Stimulated activated naive CD8-positive, alpha-beta T cell treated with anti-CD3 and anti-CD28 coated beads, Interleukin-15, Interleukin-2, amounts not matched to agents 100 ng/mL and 50 ng/mL, for 24 hours (primary cell): ENCODE measurements at regions not wholly inside any gene's neighbourhood (a gene's known extent, or its start where the extent isn't known, plus 50 kb on each side); places are given as distances from the start of the nearest gene placed in this dataset.

ENCODE experiments used
- H3K27ac Mint-ChIP-seq: one replicate; pipeline ENCODE4 v1.8.0; 2021; ENCODE audit warnings: mild to moderate bottlenecking, mixed read lengths
- H3K27me3 Mint-ChIP-seq: one replicate; pipeline ENCODE4 v1.8.0; 2021; ENCODE audit warnings: mixed read lengths
- H3K36me3 Mint-ChIP-seq: one replicate; pipeline ENCODE4 v1.8.0; 2021; ENCODE audit warnings: low read depth, mixed read lengths
- H3K4me1 Mint-ChIP-seq: one replicate; pipeline ENCODE4 v1.8.0; 2021; ENCODE audit warnings: low read depth, mixed read lengths
- H3K4me3 Mint-ChIP-seq: one replicate; pipeline ENCODE4 v1.8.0; 2021; ENCODE audit warnings: mild to moderate bottlenecking, mixed read lengths
- H3K9me3 Mint-ChIP-seq: one replicate; pipeline ENCODE4 v1.8.0; 2021; ENCODE audit warnings: mixed read lengths

DNA sequence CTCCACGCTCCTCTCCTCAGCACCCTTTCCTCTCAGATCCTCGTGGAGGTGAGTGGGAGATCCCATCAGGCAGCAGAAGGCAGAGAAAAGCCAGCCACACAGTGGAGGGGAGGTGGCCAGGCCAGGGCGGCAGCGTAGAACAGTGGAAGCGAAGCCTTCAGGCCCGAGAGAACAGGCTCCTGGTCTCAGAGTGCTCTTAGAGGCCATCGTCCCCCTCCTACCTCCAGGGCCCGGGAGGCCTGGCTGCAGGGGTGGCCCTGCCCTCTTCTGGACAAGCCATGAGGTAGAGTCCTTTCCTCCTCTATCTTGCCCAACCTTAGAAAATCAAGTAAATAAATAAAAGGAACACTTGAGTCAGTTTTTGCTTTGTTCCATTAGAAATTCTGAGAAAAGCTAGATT, 202.0 kb downstream of the KATNAL1 start:
- Mint-ChIP-seq H3K27me3 (no peaks in the 10 kb centered on the region), H3K27ac (no peak overlapping the region), H3K4me3 (no peak overlapping the region), H3K9me3 (no peaks in the 10 kb centered on the region), H3K36me3 (no peaks in the 10 kb centered on the region), H3K4me1 (no peaks in the 10 kb centered on the region)

DNA sequence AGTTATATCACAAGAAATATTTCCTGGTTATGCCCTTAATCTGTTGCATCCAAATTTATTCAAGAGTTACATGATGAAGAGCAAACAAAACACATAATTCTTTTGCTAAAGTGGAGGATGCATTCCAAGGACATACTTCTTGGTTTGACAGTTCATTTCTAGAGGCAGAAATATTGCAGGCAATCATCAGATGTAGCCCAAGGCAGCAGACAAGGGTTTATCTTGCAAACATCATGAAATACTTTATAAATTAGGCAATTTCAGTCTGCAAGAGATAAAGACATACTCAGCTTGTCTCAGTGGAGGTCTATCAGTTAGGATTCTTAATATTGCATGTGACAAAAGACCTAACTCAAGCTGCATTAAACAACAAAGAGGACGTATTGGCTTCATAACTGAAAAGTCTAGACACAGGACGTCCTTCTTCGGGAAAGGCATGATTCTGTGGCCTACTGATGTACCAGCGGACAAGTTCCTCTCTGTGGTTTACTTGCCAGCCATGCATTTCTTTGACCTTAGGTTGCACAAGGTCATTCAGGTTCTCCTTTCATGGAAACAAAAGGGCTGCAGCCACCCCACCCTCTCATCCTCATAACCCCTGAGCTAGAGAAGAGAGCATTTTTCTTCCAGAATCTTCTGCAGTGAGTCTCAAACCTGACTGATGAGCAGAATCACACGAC, 204.1 kb downstream of the KATNAL1 start:
- Mint-ChIP-seq H3K27ac (no peak overlapping the region), H3K4me1 (no peaks in the 10 kb centered on the region), H3K4me3 (no peak overlapping the region), H3K27me3 (no peaks in the 10 kb centered on the region), H3K36me3 (no peaks in the 10 kb centered on the region), H3K9me3 (no peaks in the 10 kb centered on the region)

DNA sequence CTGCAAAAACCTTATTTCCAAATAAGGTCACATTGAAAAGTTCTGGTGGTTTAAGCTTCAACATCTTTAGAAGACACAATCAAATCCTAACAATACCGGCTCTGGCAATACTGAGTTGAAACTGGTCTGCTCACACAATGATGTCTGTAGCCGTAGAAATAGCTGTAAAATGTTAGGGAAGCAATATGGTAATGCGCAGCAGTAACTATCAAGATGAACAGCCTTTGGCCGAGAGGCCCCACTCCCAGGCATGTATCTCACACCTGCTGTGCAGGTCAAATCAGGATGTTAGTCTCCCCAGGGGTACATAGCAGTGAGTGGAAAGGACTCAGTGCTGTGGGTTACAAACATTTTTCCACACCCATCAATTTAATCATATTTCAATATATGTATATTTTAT, 207.1 kb downstream of the KATNAL1 start:
- H3K27me3 Mint-ChIP-seq, result no peaks in the 10 kb centered on the region
- no peaks in the 10 kb centered on the region for H3K9me3 Mint-ChIP-seq
- no peaks in the 10 kb centered on the region for H3K36me3 Mint-ChIP-seq
- H3K4me3 Mint-ChIP-seq, result no peak overlapping the region
- H3K27ac Mint-ChIP-seq, result no peak overlapping the region
- no peaks in the 10 kb centered on the region for H3K4me1 Mint-ChIP-seq

DNA sequence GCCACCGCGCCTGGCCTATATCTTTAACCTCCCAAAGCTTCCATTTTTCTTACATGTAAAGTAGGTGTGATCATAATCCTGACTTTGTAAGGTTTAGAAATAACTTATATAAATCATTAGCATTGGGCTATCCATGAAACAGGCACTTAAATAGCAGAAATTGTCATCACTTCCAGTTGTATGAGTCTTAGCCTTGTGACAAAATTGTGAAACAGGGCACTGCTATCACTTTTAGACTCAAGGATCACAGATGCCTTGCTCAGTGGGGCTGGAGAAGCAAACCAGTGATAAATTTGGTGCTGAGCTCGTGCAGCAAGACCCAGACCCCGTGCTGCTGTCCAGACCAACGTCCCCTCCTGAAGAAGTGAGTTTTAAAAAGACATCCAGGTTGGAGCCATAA, 209.7 kb downstream of the KATNAL1 start:
- Mint-ChIP-seq H3K36me3 (no peaks in the 10 kb centered on the region), H3K27me3 (no peaks in the 10 kb centered on the region), H3K4me3 (no peak overlapping the region), H3K4me1 (no peaks in the 10 kb centered on the region), H3K9me3 (no peaks in the 10 kb centered on the region), H3K27ac (no peak overlapping the region)

DNA sequence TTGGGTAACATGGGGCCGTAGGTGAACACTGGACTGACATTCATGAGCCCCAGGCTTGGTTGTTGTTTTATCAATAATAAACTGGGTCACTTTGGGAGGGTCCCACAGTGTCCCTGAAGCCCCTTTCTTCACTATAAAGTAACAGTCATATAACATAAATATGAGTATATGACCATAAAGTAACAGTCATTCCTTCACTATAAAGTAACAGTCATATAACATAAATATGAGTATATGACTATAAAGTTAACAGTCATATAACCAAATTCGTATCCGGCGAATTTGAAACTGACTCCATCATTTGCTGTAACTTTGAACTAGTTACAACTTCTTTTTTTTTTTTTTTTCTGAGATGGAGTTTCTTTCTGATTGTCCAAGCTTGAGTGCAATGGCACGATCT, 210.3 kb downstream of the KATNAL1 start:
- Mint-ChIP-seq H3K27me3 (no peaks in the 10 kb centered on the region), H3K36me3 (no peaks in the 10 kb centered on the region), H3K9me3 (no peaks in the 10 kb centered on the region), H3K4me1 (no peaks in the 10 kb centered on the region), H3K27ac (no peak overlapping the region), H3K4me3 (no peak overlapping the region)

DNA sequence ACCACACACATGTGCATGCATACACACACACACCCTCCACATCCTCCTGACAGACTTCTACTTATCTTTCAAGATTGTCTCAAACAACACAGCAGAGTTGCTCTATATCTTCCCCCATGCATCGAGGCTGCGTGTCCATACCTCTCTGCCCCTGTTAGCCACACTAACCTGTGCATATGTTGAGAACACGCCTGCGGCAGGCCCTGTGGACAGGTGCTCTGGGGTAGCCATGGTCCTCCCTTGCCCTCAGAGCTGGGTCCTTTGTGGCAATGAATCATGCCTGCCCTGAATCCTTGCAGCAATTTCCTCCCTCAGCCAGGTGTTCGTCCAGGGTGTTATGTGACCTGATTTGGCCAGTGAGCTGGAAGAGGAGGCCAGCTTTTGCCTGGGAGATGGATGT, 213.3 kb downstream of the KATNAL1 start:
- Mint-ChIP-seq H3K27me3 (no peaks in the 10 kb centered on the region), H3K4me1 (no peaks in the 10 kb centered on the region), H3K9me3 (no peaks in the 10 kb centered on the region), H3K4me3 (no peak overlapping the region), H3K36me3 (no peaks in the 10 kb centered on the region), H3K27ac (no peak overlapping the region)

DNA sequence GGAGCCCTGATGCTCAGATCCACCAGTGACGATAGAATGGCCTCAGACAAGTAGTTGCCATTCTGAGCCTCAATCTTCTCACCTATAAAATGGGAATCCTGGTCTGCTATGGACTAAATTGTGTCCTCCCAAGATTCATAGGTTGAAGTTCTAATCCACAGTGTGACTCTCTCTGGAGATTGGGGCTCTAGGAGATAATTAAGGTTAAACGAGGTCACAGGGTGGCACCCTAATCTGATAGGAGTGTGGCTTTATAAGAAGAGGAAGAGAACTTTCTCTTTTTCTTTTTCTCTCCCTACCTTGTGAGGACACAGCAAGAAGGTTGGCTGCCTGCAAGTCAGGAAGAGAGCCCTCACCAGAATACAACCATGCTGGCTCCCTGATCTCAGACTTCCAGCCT, 214.1 kb downstream of the KATNAL1 start:
- Mint-ChIP-seq H3K4me3 (no peak overlapping the region), H3K9me3 (no peaks in the 10 kb centered on the region), H3K4me1 (no peaks in the 10 kb centered on the region), H3K27me3 (no peaks in the 10 kb centered on the region), H3K36me3 (no peaks in the 10 kb centered on the region), H3K27ac (no peak overlapping the region)

DNA sequence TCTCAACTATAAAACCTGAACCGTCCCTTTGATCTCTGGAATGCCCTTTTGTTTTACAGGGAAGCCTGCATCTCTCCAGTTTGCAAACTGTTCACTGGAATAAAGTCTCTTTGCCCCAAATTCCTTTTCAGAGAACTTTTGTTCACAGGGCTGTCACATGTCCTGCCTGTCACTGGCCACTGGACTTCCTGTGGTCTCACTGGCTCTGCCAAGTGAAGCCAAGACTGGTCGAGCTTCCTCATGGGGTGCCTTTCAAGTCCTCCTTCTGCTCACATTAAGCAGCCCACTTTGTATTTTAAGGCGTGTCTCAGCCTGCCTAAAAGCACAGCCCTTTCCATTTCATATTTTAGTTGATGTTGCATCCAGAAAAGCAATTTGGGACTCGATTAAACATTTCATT, 215.7 kb downstream of the KATNAL1 start:
- H3K36me3 Mint-ChIP-seq, result no peaks in the 10 kb centered on the region
- peaks cover 4% of the 10 kb centered on the region for H3K27me3 Mint-ChIP-seq
- H3K4me1 Mint-ChIP-seq, result no peaks in the 10 kb centered on the region
- H3K27ac Mint-ChIP-seq, result no peak overlapping the region
- H3K4me3 Mint-ChIP-seq, result no peak overlapping the region
- H3K9me3 Mint-ChIP-seq, result no peaks in the 10 kb centered on the region

DNA sequence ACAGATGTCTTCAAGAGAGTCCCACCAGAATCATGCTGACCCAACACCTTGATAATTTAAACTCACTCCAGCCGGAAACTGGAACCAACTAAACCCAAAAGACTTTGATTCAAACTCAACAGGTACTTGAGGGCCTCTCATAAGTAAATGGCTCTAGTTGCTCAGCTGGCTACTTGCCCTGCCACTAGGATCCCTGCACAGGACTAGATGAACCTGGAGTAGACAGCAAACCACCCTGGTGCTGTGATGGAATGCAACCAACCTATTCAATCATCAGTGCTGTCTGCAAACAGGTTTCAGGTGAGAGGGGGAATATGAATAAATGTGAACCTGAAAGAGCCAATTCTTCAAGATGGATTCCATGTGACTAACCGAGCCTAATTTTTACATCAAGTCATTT, 216.3 kb downstream of the KATNAL1 start:
- Mint-ChIP-seq H3K27ac (no peak overlapping the region), H3K9me3 (no peaks in the 10 kb centered on the region), H3K4me1 (no peaks in the 10 kb centered on the region), H3K27me3 (peaks cover 4% of the 10 kb centered on the region), H3K4me3 (no peak overlapping the region), H3K36me3 (no peaks in the 10 kb centered on the region)

DNA sequence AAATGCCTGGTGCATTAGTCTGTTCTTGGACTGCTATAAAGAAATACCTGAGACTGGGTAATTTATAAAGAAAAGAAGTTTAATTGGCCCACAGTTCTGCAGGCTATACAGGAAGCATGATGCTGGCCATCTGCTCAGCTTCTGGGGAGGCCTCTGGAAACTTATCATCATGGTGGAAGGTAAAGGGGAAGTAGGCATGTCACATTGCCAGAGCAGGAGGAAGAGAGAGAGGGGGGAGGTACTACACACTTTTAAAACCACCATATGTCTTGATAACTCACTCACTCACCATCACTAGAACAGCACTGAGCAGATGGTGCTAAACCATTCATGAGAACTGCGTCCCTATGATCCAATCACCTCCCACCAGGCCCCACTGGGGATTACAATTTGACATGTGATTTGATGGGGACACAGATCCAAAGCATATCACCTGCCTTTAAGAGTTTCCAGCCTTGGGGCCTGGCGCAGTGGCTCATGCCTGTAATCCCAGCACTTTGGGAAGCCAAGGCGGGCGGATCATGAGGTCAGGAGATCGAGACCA, 219.0 kb downstream of the KATNAL1 start:
- H3K9me3 Mint-ChIP-seq, result no peaks in the 10 kb centered on the region
- H3K4me1 Mint-ChIP-seq, result no peaks in the 10 kb centered on the region
- peaks cover 8% of the 10 kb centered on the region for H3K27me3 Mint-ChIP-seq
- no peak overlapping the region for H3K27ac Mint-ChIP-seq
- H3K4me3 Mint-ChIP-seq, result no peak overlapping the region
- no peaks in the 10 kb centered on the region for H3K36me3 Mint-ChIP-seq

DNA sequence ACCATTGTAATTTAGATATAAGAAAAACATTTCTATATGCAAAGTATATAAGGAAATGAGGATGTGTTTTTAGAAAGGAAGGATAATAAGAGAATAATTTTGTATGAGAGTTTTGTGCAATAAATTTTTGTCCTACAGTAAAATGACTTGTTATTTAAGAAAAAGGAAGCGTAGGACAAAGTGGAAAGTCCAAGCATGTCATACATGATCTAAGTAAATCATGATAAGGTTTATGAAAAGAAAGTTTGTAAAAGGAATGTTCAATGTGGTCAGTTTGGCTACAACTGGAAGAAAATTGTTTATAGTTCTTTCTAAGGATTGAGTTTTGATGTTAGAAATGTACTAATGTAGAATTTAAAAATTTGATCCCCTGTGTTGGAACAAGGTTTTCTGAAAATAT, 222.3 kb downstream of the KATNAL1 start:
- Mint-ChIP-seq H3K4me1 (no peaks in the 10 kb centered on the region), H3K27ac (no peak overlapping the region), H3K9me3 (peaks cover 8% of the 10 kb centered on the region), H3K27me3 (peaks cover 11% of the 10 kb centered on the region), H3K4me3 (no peak overlapping the region), H3K36me3 (no peaks in the 10 kb centered on the region)

DNA sequence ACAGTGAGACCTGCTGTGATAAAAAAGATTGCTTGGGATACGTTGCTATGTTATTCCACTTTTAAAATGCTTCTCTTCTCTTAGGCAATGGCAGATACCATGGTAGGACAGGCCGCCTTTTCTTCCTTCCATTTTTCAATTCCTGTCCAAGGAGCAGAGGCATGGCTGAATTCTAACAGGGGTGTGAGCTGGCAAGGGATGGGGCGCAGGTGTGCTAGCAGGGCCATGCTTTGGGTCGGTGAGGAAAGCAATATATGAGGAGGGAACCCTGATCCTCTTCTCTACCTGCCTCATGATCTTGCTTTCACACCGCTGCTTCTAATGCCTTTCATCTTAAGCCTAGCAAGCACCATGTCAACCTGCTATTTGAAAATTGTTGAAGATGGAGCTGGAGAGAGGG, 225.0 kb downstream of the KATNAL1 start:
- Mint-ChIP-seq H3K4me1 (no peaks in the 10 kb centered on the region), H3K36me3 (no peaks in the 10 kb centered on the region), H3K9me3 (peaks cover 8% of the 10 kb centered on the region), H3K27me3 (peaks cover 11% of the 10 kb centered on the region), H3K27ac (no peak overlapping the region), H3K4me3 (no peak overlapping the region)

DNA sequence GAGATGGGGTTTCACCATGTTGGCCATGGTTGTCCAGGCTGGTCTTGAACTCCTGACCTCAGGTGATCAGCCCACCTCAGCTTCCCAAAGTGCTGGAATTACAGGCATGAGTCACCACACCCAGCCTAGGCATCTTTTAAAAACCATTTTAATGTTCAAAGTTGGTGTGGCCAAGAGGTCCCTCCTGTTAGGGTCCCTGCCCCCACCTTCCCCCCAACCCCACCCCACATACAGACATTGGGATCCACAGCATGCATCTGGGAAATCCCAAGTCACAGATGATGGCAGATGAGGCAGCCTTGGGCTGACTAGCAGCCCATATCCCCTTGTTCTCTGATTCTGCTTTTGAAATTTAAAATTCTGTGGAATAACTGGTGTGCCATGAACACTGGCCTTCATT, 226.0 kb downstream of the KATNAL1 start:
- Mint-ChIP-seq H3K36me3 (no peaks in the 10 kb centered on the region), H3K27ac (no peak overlapping the region)

DNA sequence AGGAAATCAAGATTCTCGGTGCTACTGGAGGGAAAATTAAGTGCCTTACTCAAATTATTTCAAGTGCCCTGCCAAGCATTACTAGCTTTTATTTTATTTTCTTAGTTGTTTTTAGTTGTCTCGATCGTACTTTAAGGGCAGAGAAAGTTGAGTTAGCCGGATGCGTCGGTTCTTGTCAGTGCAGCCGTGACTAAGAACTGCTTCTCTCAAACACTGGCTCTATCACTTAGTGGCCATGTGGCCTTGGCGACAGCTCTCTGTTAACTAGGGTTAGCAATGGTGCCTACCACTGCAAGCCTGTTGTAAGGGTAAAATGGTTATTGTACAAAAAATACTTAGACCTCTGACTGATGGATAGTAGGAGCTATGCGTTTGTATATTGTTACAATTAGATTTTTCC, 227.8 kb downstream of the KATNAL1 start:
- Mint-ChIP-seq H3K27ac (no peak overlapping the region), H3K36me3 (no peaks in the 10 kb centered on the region), H3K9me3 (peaks cover 8% of the 10 kb centered on the region), H3K27me3 (peaks cover 6% of the 10 kb centered on the region), H3K4me3 (no peak overlapping the region), H3K4me1 (no peaks in the 10 kb centered on the region)

More for the DNA sequence above, 226.0 kb downstream of the KATNAL1 start:
- peaks cover 6% of the 10 kb centered on the region for H3K27me3 Mint-ChIP-seq
- H3K4me3 Mint-ChIP-seq, result no peak overlapping the region
- peaks cover 8% of the 10 kb centered on the region for H3K9me3 Mint-ChIP-seq
- no peaks in the 10 kb centered on the region for H3K4me1 Mint-ChIP-seq

DNA sequence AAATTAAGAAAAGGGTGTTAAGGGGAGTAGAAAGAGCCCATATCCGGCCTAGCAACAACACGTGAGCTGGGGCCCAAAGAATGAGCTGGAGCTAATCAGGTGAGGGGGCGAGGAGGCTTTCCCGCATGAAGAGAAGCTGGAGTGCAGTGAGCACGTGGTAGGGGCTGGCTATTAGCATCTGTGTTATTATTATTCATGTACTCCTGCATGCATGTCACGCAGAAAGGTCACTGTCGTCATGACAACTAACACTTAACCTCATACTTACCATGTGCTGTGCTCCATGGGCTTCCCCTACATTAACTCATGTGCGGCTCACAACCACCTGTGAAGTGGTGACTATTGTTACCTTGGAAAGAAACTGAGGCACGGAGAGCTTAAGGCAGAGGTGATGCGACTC, 227.6 kb upstream of the UBL3 start:
- H3K9me3 Mint-ChIP-seq, result peaks cover 8% of the 10 kb centered on the region
- no peaks in the 10 kb centered on the region for H3K4me1 Mint-ChIP-seq
- H3K27ac Mint-ChIP-seq, result no peak overlapping the region
- no peak overlapping the region for H3K4me3 Mint-ChIP-seq
- H3K27me3 Mint-ChIP-seq, result peaks cover 3% of the 10 kb centered on the region
- H3K36me3 Mint-ChIP-seq, result no peaks in the 10 kb centered on the region

DNA sequence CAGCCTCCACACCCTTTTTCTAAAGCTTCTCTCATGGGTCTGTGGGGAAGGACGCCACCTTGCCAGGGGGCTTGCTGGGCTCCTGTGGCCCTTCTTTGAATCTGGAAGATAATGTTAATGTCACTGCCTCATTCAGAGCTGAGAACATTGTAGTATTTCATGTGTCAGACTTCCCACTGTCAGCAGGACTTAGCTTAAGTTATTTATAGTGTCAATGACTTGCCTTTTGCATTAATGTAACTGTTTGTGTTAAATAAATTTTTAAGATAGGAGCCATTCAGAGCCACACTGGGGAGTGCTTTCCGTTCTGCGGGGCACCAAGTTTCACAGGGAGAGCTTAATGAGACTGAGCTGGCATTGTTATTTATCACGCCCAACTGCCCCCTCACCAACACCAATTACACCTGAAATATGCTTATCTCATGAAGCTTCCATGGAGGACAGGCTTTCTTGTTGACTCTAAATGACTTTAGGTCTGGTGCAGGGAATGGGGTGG, 226.9 kb upstream of the UBL3 start:
- Mint-ChIP-seq H3K36me3 (no peaks in the 10 kb centered on the region), H3K27ac (no peak overlapping the region), H3K27me3 (peaks cover under 1% of the 10 kb centered on the region), H3K4me1 (no peaks in the 10 kb centered on the region), H3K4me3 (no peak overlapping the region), H3K9me3 (peaks cover 8% of the 10 kb centered on the region)
